ENCODE measurements at regions not wholly inside any gene's neighbourhood (a gene's known extent, or its start where the extent isn't known, plus 50 kb on each side); places are given as distances from the start of the nearest gene placed in this dataset.

DNA sequence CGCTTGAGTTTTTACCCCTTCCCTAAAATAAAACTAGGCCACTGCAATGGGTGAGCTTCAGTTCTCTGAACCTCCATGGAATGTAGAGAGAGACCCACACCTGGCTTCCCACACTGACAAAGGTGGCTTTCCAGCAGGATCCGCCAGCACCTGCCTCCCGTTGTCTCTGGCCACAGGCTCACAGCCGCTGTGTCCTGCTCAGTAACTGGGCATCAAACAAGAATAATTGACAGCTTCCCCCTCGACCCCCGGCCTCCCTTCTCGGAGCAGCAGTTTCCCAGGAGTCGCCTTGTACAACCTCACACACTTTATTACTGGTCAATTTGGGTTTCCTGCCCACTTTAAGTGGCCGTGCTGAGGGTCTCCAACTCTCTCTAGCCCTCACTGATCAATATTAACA lies 586.1 kb upstream of the PSMD7 start:
- TF ChIP-seq, protein P1, sequence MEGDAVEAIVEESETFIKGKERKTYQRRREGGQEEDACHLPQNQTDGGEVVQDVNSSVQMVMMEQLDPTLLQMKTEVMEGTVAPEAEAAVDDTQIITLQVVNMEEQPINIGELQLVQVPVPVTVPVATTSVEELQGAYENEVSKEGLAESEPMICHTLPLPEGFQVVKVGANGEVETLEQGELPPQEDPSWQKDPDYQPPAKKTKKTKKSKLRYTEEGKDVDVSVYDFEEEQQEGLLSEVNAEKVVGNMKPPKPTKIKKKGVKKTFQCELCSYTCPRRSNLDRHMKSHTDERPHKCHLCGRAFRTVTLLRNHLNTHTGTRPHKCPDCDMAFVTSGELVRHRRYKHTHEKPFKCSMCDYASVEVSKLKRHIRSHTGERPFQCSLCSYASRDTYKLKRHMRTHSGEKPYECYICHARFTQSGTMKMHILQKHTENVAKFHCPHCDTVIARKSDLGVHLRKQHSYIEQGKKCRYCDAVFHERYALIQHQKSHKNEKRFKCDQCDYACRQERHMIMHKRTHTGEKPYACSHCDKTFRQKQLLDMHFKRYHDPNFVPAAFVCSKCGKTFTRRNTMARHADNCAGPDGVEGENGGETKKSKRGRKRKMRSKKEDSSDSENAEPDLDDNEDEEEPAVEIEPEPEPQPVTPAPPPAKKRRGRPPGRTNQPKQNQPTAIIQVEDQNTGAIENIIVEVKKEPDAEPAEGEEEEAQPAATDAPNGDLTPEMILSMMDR (IDR thresholded peaks at IDR 0.05), result no peak
- TF ChIP-seq POLR2A (IDR thresholded peaks at IDR 0.05), result no peak
